HG03457 (cell line): ENCODE measurements at regions not wholly inside any gene's neighbourhood (a gene's known extent, or its start where the extent isn't known, plus 50 kb on each side); places are given as distances from the start of the nearest gene placed in this dataset.
"Not testable (repeated sequence)": the region's sequence is repeated elsewhere in the genome, so short reads cannot be mapped to it uniquely, and the experiment has no call there.

Experiments
- ATAC-seq: cut with Tn5 transposase; IDR thresholded peaks from one replicate; pipeline ENCODE4 v1.9.1; 2021; ENCODE audit warnings: moderate number of reproducible peaks; ENCODE audit not compliant: unreplicated experiment

GRCh38 chr2:72078773-72079172, 68.9 kb downstream of the CYP26B1 start:
- ATAC-seq, result no peak

GRCh38 chr2:72077702-72078169, 69.9 kb downstream of the CYP26B1 start:
- ATAC-seq, result no peak

GRCh38 chr2:72073373-72073772, 74.3 kb downstream of the CYP26B1 start:
- ATAC-seq, result not testable (repeated sequence)

GRCh38 chr2:72064197-72064596, 83.5 kb downstream of the CYP26B1 start:
- ATAC-seq, result not testable (repeated sequence)

GRCh38 chr2:72062336-72062735, 85.3 kb downstream of the CYP26B1 start:
- no peak for ATAC-seq

- no peak for ATAC-seq
These were observed 90.4 kb downstream of the CYP26B1 start for GRCh38 chr2:72057308-72057707.

GRCh38 chr2:72051971-72052505, 95.6 kb downstream of the CYP26B1 start:
- ATAC-seq, result no peak

GRCh38 chr2:72051204-72051603, 96.5 kb downstream of the CYP26B1 start:
- ATAC-seq, result no peak

- no peak for ATAC-seq
These were observed 96.9 kb downstream of the CYP26B1 start for GRCh38 chr2:72050734-72051133.

- no peak for ATAC-seq
These were observed 98.7 kb downstream of the CYP26B1 start for GRCh38 chr2:72048881-72049477.

- ATAC-seq, result no peak
These were observed 103.7 kb downstream of the CYP26B1 start for GRCh38 chr2:72043985-72044384.

- ATAC-seq, result no peak
These were observed 106.0 kb downstream of the CYP26B1 start for GRCh38 chr2:72041638-72042111.

- no peak for ATAC-seq
These were observed 106.8 kb downstream of the CYP26B1 start for GRCh38 chr2:72040629-72041571.

GRCh38 chr2:72038524-72038923, 109.1 kb downstream of the CYP26B1 start:
- ATAC-seq, result no peak

- no peak for ATAC-seq
These were observed 110.4 kb downstream of the CYP26B1 start for GRCh38 chr2:72037261-72037666.

- ATAC-seq, result no peak
These were observed 111.1 kb downstream of the CYP26B1 start for GRCh38 chr2:72036595-72036994.

GRCh38 chr2:72036173-72036545, 111.5 kb downstream of the CYP26B1 start:
- no peak for ATAC-seq

- no peak for ATAC-seq
These were observed 112.0 kb downstream of the CYP26B1 start for GRCh38 chr2:72035518-72036172.

GRCh38 chr2:72034353-72035095, 113.1 kb downstream of the CYP26B1 start:
- no peak for ATAC-seq

GRCh38 chr2:72033636-72034035, 114.0 kb downstream of the CYP26B1 start:
- ATAC-seq, result no peak
